ENCODE measurements at regions not wholly inside any gene's neighbourhood (a gene's known extent, or its start where the extent isn't known, plus 50 kb on each side); places are given as distances from the start of the nearest gene placed in this dataset.

DNA sequence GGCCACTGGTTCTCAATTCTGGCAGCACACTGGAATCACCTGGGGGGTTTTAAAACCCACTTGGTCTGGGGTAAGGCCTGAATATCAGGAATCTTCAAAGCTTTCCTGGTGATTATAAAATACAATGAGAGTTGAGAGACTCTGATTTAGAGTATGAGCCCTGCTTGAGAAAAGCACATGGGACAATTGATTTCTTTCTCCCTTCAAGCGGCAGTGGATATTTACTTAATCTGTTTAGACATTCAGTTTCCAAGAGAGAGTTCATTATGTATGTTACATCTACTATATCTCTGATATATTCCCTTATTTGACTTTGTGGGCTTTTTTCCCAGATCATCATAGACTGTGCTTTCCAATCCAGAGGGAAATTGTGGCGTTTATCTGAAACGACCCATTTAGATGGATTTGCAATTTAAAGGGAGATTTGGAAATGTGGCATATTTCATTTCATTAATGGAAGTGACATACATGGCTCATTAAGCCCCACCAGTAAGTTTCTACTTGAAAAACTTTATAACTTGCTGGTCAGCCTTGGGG lies 171.2 kb upstream of the PFN2 start:
- no peak for TF ChIP-seq EZH2 (IDR thresholded peaks at IDR 0.05; ENCODE audit: low read length)
- TF ChIP-seq CTCF (optimal IDR thresholded peaks at IDR 0.05 in 1 of 3, IDR thresholded peaks at IDR 0.05 in 1 of 3, conservative IDR thresholded peaks at IDR 0.05 in 1 of 3; ENCODE audit: extremely low read depth in 1 of 3, insufficient read depth in 2 of 3, low read length in 3 of 3): no peak
- FAIRE-seq: no peak

GRCh38 chr3:150140614-150141321 lies 170.1 kb upstream of the PFN2 start:
- Histone ChIP-seq H3K9me1 (ENCODE audit: control insufficient read depth, extremely low read depth, insufficient read depth, low read length) (no peaks in the 10 kb centered on the region), H3K9me3 (ENCODE audit: control insufficient read depth, low read depth, low read length) (no peaks in the 10 kb centered on the region), H3K4me3 (ENCODE audit: control insufficient read depth in 2 of 3, extremely low read depth in 1 of 3, insufficient read depth in 2 of 3, low read depth in 1 of 3, low read length in 3 of 3) (no peak overlapping the region), H3K27ac (ENCODE audit: control insufficient read depth, insufficient read depth, low read length) (no peak overlapping the region), H3K79me2 (ENCODE audit: control insufficient read depth, insufficient read depth, low read length) (no peaks in the 10 kb centered on the region), H3K4me1 (ENCODE audit: control insufficient read depth, extremely low read depth, insufficient read depth, low read length) (no peaks in the 10 kb centered on the region), H3K4me2 (ENCODE audit: control insufficient read depth, extremely low read depth, insufficient read depth, low read depth, low read length) (no peak overlapping the region), H3K36me3 (ENCODE audit: control insufficient read depth in 2 of 2, extremely low read depth in 1 of 2, insufficient read depth in 2 of 2, low read length in 2 of 2) (no peaks in the 10 kb centered on the region), H2AFZ (ENCODE audit: control insufficient read depth, low read length) (no peak overlapping the region), H4K20me1 (ENCODE audit: control insufficient read depth, extremely low read depth, insufficient read depth, low read length) (no peaks in the 10 kb centered on the region), H3K27me3 (ENCODE audit: control insufficient read depth, extremely low read depth, insufficient read depth, low read length) (no peaks in the 10 kb centered on the region), H3K9ac (ENCODE audit: control insufficient read depth, extremely low read depth, insufficient read depth, low read length) (no peak overlapping the region)
- FAIRE-seq (no peak), DNase-seq (ENCODE audit: low read depth, low spot score) (no peak)
- TF ChIP-seq CTCF (optimal IDR thresholded peaks at IDR 0.05 in 1 of 3, IDR thresholded peaks at IDR 0.05 in 1 of 3, conservative IDR thresholded peaks at IDR 0.05 in 1 of 3; ENCODE audit: extremely low read depth in 1 of 3, insufficient read depth in 2 of 3, low read length in 3 of 3) (no peak), EZH2 (IDR thresholded peaks at IDR 0.05; ENCODE audit: low read length) (no peak)
- dilution Hi-C loops (cut with MboI; ENCODE audit: extremely low pct_ligation_motif_present, low sequenced_read_pairs): no loop called here

More for the DNA sequence above, 171.2 kb upstream of the PFN2 start:
- Histone ChIP-seq H3K9me1 (ENCODE audit: control insufficient read depth, extremely low read depth, insufficient read depth, low read length) (no peaks in the 10 kb centered on the region), H3K4me1 (ENCODE audit: control insufficient read depth, extremely low read depth, insufficient read depth, low read length) (no peaks in the 10 kb centered on the region), H3K27ac (ENCODE audit: control insufficient read depth, insufficient read depth, low read length) (no peak overlapping the region), H3K36me3 (ENCODE audit: control insufficient read depth in 2 of 2, extremely low read depth in 1 of 2, insufficient read depth in 2 of 2, low read length in 2 of 2) (no peaks in the 10 kb centered on the region), H4K20me1 (ENCODE audit: control insufficient read depth, extremely low read depth, insufficient read depth, low read length) (no peaks in the 10 kb centered on the region), H3K27me3 (ENCODE audit: control insufficient read depth, extremely low read depth, insufficient read depth, low read length) (no peaks in the 10 kb centered on the region), H3K79me2 (ENCODE audit: control insufficient read depth, insufficient read depth, low read length) (no peaks in the 10 kb centered on the region), H3K4me2 (ENCODE audit: control insufficient read depth, extremely low read depth, insufficient read depth, low read depth, low read length) (no peak overlapping the region), H3K9me3 (ENCODE audit: control insufficient read depth, low read depth, low read length) (no peaks in the 10 kb centered on the region), H3K9ac (ENCODE audit: control insufficient read depth, extremely low read depth, insufficient read depth, low read length) (no peak overlapping the region), H2AFZ (ENCODE audit: control insufficient read depth, low read length) (no peak overlapping the region), H3K4me3 (ENCODE audit: control insufficient read depth in 2 of 3, extremely low read depth in 1 of 3, insufficient read depth in 2 of 3, low read depth in 1 of 3, low read length in 3 of 3) (no peak overlapping the region)
- dilution Hi-C loops (cut with MboI; ENCODE audit: extremely low pct_ligation_motif_present, low sequenced_read_pairs): no loop called here
- no peak for DNase-seq (ENCODE audit: low read depth, low spot score)
